ENCODE measurements at regions not wholly inside any gene's neighbourhood (a gene's known extent, or its start where the extent isn't known, plus 50 kb on each side); places are given as distances from the start of the nearest gene placed in this dataset.

DNA sequence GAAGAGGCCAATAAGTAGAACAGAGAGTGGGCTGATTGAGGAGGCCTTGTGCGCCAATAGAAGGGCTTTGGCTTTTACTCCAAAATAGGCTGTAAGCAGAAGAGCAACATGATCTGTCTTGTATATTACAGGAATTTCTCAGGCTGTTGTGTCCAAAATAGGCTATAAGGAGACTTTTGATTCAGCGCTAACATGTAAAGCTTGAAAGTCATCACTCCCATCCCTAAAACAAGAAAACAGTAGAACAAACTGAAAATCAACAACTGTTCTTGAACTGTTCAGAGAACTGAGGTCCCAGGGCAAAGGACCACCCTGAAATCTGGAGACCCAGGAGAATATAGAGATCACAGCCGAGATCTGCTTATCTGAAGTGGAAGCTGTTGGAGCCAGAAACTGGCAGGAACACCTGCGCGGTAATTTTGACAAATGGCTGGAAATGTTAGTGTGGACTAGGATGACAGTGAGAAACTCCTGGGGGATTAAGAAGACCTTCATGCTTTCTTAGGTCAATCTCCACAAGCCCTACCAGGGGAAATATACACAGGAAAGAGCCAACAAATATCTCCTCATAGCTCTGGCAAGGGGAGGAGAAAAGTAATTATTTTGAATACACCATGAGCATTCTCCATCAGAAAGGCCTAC lies 258.6 kb downstream of the RBM43 start:
- DNase-seq (ENCODE audit: low spot score) (no peak), ATAC-seq (no peak)
- intact Hi-C loops (cut with DNase I): no loop called here

GRCh38 chr2:150997702-150998440 lies 263.8 kb downstream of the RBM43 start:
- no peak for DNase-seq (ENCODE audit: low spot score)
- intact Hi-C loops (cut with DNase I): no loop called here
- ATAC-seq: no peak

DNA sequence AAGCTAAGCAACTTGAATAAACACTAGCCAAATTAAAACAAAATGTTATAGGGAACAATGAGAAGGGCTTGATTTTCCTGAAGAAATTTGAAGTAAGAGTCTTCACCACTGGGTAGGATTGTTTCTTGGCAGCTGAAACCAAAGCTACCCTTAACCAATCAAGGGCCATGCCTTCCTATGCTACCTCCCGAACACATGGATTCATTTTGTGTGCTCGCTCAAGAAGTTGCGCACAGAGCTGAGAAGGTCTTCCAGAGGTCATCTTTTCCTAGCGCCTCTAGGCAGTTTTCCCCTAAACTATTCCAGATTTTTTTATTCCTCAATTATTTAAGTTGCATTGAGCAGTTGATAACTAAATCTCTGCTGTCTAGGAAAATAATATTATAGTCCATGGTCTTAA lies 264.6 kb downstream of the RBM43 start:
- intact Hi-C loops (cut with DNase I): no loop called here
- DNase-seq (ENCODE audit: low spot score): no peak
- peak; percentile 92 for ATAC-seq

GRCh38 chr2:150994076-150994475 lies 267.6 kb downstream of the RBM43 start:
- DNase-seq (ENCODE audit: low spot score) (no peak), ATAC-seq (no peak)
- intact Hi-C loops (cut with DNase I): no loop called here

DNA sequence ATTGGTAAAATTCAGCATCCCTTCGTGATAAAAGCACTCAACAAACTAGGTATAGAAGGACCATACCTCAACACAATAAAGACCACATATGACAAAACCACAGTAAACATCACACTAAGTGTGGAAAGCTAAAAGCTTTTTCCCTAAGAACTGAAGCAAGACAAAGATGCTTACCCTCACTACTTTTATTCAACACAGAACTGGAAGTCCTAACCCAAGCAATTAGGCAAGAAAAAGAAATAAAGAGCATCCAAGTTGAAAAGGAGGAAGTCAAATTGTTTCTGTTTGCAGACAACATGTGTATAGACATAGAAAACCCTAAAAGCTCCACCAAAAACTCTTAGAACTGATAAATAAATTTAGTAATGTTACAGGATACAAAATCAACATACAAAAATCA lies 271.7 kb downstream of the RBM43 start:
- no peak for ATAC-seq
- intact Hi-C loops (cut with DNase I): no loop called here

GRCh38 chr2:150985741-150986140 lies 275.9 kb downstream of the RBM43 start:
- intact Hi-C loops (cut with DNase I): no loop called here
- ATAC-seq (no peak), DNase-seq (ENCODE audit: low spot score) (no peak)

More for the DNA sequence above, 271.7 kb downstream of the RBM43 start:
- no peak for DNase-seq (ENCODE audit: low spot score)

DNA sequence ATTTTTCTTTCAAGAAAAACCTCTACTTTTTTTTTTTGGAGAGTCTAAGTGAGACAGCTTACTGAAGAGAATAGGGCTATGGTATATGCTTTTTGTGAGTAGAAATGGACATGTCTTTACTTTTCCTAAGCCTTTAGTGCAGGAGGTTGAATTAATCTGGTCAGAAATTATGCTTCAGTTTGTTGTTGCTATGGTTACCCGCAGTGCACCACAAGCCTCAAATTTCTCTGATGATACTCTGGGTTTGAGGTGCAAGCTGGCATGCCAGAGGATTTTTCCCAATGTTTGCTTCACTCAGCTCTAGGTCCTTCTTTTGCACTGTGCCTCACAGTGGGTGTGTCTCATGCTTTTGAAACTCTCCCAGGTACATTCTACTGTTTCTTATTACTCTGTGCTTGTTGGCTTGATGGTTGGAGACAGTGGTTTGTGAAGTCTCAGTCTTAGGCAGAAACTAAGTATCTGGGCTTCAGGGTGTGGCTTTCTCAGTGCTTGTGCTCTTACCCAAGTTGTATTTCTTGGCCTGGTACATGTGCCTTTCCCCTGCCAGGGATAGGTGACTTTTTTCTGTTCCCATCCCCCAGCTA lies 278.3 kb downstream of the RBM43 start:
- no peak for DNase-seq (ENCODE audit: low spot score)
- intact Hi-C loops (cut with DNase I): no loop called here
- ATAC-seq: no peak

DNA sequence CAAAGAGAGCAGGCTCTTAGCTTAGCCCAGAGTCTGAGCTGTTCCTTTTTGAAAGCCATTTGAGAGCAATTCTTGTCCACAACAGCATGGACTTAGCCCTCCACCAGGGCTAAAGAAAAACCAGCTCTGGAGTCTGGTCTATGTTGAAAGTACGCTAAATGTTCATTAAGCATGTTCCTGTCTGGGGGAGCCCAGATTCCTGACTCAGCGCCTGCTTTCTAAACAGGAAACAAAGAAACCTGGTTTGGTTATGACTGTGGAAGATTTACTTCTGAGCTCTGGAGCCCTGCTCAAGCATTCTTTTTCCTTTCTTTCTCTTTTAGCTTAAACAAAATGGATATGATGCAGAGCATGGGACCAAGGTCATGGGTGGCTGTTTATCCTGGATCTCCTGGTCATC lies 279.8 kb downstream of the RBM43 start:
- ATAC-seq: no peak
- DNase-seq (ENCODE audit: low spot score): no peak
- intact Hi-C loops (cut with DNase I): no loop called here

GRCh38 chr2:150978053-150978452 lies 283.6 kb downstream of the RBM43 start:
- DNase-seq (ENCODE audit: low spot score) (no peak), ATAC-seq (no peak)
- intact Hi-C loops (cut with DNase I): no loop called here

DNA sequence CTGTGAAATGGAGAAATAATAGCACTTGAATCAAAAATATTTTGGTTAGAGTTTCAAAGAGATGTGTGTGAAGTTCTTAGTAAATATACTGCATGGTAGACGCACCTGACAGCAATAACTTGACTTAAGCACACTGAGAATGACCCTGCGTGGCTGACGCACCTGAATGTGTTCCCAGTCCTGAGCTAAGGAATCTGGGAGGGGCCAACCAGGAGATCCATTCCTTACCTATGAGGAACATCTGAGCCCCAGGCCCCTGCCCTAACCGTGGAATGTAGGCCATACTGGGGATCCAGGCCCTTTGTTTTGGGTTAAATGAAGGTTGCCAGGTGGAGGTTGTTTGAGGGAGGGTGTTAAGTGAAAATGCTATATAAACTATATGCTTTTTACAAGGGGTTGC lies 284.4 kb downstream of the RBM43 start:
- ATAC-seq: no peak
- DNase-seq (ENCODE audit: low spot score): no peak
- intact Hi-C loops (cut with DNase I): no loop called here

- DNase-seq (ENCODE audit: low spot score) (no peak), ATAC-seq (peak; percentile 51)
- intact Hi-C loops (cut with DNase I): no loop called here
Observed at GRCh38 chr2:150976604-150977003, 285.1 kb downstream of the RBM43 start.

DNA sequence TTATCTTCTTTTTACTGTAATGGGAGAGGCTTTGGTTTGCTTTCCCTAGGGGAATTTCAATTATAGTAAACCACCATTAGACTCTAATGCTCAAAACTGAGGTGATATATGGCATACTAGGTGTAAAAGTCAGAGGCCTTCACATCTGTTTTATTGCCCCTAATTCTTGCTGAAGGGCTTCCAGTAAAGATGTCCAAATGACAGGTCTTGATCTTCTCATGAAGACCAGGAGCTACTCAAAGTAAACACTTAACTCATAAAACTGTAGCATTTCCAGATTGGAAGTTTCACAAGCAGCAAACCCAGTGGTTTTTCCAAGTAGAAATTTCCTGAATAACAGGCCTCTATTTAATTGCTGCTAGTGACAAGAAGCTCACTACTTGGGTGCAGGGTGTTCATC lies 286.8 kb downstream of the RBM43 start:
- intact Hi-C loops (cut with DNase I): no loop called here
- DNase-seq (ENCODE audit: low spot score) (no peak), ATAC-seq (no peak)

- ATAC-seq (no peak), DNase-seq (ENCODE audit: low spot score) (no peak)
- intact Hi-C loops (cut with DNase I): no loop called here
Observed at GRCh38 chr2:150974234-150974633, 287.4 kb downstream of the RBM43 start.

- intact Hi-C loops (cut with DNase I): no loop called here
- DNase-seq (ENCODE audit: low spot score): no peak
- ATAC-seq: no peak
Observed at GRCh38 chr2:150971910-150972309, 289.8 kb downstream of the RBM43 start.

DNA sequence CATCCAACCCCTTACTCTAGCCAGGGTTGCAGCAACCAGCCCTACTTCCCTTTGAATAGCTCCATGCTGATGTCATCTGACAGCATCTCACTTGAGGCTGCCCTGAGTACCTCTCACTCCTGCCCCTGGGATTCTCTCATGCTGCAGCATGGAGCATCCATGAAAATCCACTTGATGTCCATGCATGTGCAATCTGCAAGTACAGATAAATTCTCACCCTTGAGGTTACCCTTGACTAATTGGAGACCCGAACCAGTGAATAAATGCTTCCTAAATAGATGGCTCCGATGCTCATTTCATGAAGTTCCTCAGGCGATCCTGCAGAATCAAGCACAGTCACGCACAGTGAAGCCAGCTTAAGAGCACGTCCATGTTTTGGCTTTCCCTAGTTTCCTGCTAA lies 298.3 kb downstream of the RBM43 start:
- DNase-seq (ENCODE audit: low spot score) (no peak), ATAC-seq (no peak)
- intact Hi-C loops (cut with DNase I): no loop called here

- intact Hi-C loops (cut with DNase I): no loop called here
Observed at GRCh38 chr2:150955231-150955630, 306.4 kb downstream of the RBM43 start.

GRCh38 chr2:150946831-150947230 lies 314.8 kb downstream of the RBM43 start:
- no peak for ATAC-seq
- intact Hi-C loops (cut with DNase I): no loop called here
- no peak for DNase-seq (ENCODE audit: low spot score)

More at GRCh38 chr2:150955231-150955630, 306.4 kb downstream of the RBM43 start:
- ATAC-seq: no peak
- DNase-seq (ENCODE audit: low spot score): no peak

DNA sequence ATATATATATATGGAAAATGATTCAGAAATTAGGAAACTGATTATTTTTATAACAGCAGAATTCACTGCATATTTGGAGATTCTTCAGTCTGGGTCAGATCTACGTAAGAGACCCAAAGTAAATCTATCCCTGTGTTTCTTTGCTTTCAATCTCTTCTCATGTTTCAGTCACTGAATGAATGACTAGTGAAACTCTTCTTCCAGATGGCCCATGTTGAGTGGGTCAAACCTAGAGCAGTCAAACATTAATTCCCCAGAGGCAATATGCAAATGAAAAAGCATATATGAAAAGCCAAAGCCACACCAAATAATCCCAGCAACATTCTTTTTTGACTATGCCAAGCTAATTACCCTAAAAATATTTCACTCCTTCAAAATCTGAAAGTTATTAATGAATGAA lies 317.3 kb downstream of the RBM43 start:
- ATAC-seq: no peak
- intact Hi-C loops (cut with DNase I): no loop called here
- no peak for DNase-seq (ENCODE audit: low spot score)

- DNase-seq (ENCODE audit: low spot score) (no peak), ATAC-seq (no peak)
- intact Hi-C loops (cut with DNase I): no loop called here
Observed at GRCh38 chr2:150939087-150939486, 322.6 kb downstream of the RBM43 start.

DNA sequence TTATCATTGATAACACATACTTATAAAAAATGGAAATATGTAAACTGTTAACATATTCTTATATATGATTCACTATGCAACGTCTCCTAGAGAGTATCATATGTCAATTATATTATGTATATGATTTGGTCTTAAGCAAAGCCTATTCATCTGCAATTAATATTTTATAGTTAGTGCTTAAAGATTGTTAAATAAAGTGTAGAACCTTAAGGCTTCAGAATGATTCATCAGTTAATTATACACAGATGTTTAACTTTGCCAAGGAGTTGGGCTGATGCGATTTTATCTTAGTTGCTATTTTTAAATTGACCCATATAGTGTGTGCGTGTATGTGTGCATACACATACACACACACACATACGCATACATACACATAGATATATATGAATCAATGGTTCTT lies 323.1 kb downstream of the RBM43 start:
- intact Hi-C loops (cut with DNase I): no loop called here
- DNase-seq (ENCODE audit: low spot score): no peak
- no peak for ATAC-seq

DNA sequence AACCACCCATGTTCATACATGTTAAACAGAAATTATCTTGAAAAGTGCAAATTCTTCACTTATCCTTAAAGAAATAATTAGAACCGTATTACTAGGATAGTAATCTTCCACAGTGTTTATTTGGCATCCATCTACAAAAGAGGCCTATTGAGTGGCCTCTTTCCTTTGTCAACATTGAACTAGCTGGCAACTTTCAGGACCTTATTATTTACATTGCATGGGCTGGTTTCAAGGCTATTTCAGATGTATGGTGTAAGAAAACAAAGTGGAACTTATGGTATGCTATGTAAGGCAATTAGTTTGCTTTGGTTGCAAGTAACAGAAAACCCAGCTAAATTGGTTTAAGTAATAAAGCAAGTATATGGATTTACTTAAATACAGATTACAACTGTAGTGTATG lies 324.6 kb downstream of the RBM43 start:
- intact Hi-C loops (cut with DNase I): no loop called here
- DNase-seq (ENCODE audit: low spot score): no peak
- no peak for ATAC-seq
